AG04450 (cell line): ENCODE measurements at regions not wholly inside any gene's neighbourhood (a gene's known extent, or its start where the extent isn't known, plus 50 kb on each side); places are given as distances from the start of the nearest gene placed in this dataset.

ENCODE experiments used
- CTCF ChIA-PET: fragments of 300-600, 350-600 bp; formaldehyde crosslinking; extraction: SDS; loops from one replicate; lab custom pipeline; 2022; ENCODE audit warnings: antibody characterized with exemption, inconsistent platforms; lab: Charles Lee
- POLR2A ChIA-PET: fragments of 350-600 bp; formaldehyde crosslinking; extraction: SDS; loops from one replicate; lab custom pipeline; 2021; ENCODE audit warnings: antibody characterized with exemption, inconsistent platforms; lab: Yijun Ruan, JAX
- DNase-seq: peaks from one replicate; pipeline ENCODE4 v3.0.0-alpha.2; 2011; ENCODE audit warnings: low read depth, low spot score
- H3K27ac ChIP-seq: one replicate; pipeline ENCODE4 v1.5.1; 2012; ENCODE audit warnings: low read depth, low read length, control low read depth
- H3K27me3 ChIP-seq: one replicate; pipeline ENCODE4 v1.6.0; 2012; ENCODE audit warnings: low read length; ENCODE audit not compliant: control insufficient read depth, insufficient read depth
- H3K4me3 ChIP-seq: 2 replicates; pipeline ENCODE4 v1.5.1; 2011; ENCODE audit warnings: mild to moderate bottlenecking, low read depth, low read length, control low read depth
- H3K9me3 ChIP-seq: 2 replicates; pipeline ENCODE4 v1.5.1; 2012; ENCODE audit warnings: low read length; ENCODE audit not compliant: control insufficient read depth, insufficient read depth
- TF ChIP-seq, protein P1 (sequence below): IDR thresholded peaks from 2 replicates; pipeline ENCODE4 v1.5.1; 2011; ENCODE audit warnings: low read depth, low read length, control low read depth, inconsistent platforms

DNA sequence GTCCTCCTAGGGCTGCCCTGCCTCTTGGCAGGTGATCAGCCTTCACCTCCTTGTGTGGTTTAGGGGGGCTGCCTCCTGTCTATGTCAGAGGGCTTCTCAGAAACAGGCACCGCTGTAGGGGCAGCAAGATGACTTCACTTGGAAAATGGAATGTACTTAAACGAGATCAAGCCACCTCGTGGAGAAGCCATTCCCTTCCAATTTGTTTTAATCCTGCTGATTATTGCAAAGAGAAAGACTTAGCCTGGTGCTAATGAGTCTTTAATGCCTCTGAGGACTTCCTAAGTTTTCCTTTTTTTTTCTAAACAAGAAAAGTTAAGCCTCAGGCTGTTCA is 62.3 kb upstream of the RFLNA start:
- H3K9me3 ChIP-seq: peaks cover 11% of the 10 kb centered on the region
- ChIA-PET POLR2A (no interaction called here), CTCF (no interaction called here)
- H3K27ac ChIP-seq: no peak overlapping the region
- TF ChIP-seq, protein P1, sequence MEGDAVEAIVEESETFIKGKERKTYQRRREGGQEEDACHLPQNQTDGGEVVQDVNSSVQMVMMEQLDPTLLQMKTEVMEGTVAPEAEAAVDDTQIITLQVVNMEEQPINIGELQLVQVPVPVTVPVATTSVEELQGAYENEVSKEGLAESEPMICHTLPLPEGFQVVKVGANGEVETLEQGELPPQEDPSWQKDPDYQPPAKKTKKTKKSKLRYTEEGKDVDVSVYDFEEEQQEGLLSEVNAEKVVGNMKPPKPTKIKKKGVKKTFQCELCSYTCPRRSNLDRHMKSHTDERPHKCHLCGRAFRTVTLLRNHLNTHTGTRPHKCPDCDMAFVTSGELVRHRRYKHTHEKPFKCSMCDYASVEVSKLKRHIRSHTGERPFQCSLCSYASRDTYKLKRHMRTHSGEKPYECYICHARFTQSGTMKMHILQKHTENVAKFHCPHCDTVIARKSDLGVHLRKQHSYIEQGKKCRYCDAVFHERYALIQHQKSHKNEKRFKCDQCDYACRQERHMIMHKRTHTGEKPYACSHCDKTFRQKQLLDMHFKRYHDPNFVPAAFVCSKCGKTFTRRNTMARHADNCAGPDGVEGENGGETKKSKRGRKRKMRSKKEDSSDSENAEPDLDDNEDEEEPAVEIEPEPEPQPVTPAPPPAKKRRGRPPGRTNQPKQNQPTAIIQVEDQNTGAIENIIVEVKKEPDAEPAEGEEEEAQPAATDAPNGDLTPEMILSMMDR: no peak
- H3K27me3 ChIP-seq: peaks cover 5% of the 10 kb centered on the region
- DNase-seq: no peak
- no peak overlapping the region for H3K4me3 ChIP-seq

DNA sequence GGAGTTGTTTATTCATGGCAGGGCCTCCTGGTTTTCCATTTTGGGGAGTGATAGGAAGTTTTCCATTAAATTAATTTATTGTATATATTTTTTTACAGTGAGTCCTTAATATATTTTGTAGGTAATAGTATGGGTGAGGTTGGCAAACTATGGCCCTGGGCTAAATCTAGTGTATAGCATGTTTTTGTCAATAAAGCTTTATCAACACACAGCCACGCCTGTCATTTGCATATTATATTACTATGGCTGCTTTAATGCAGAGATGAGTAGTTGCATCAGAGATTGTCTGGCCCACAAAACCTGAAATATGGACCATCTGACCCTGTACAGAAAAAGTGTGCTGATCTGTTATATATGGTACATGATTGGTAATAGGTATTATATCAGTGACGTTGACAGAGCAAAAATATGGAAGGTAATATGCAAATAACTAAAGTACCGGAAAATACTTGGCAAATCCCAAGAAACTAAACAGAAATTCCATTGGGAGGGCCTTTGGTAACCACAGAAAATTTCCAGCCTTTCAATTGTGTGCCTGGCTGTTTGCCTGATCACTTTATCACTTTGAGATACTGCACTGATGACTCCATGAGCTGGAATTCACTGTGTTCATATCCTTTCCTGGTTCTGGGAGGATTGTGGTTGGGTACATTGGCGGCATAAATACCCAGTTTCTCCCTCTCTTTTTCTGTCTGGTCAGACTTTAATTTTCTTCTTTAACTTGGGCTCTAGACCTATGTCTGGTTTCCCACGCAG is 61.7 kb upstream of the RFLNA start:
- no peak overlapping the region for H3K27ac ChIP-seq
- peak; percentile 15 for DNase-seq
- H3K9me3 ChIP-seq: peaks cover 11% of the 10 kb centered on the region
- ChIA-PET POLR2A (no interaction called here), CTCF (no interaction called here)
- H3K4me3 ChIP-seq: no peak overlapping the region
- TF ChIP-seq, protein P1: no peak
- H3K27me3 ChIP-seq: no peaks in the 10 kb centered on the region

DNA sequence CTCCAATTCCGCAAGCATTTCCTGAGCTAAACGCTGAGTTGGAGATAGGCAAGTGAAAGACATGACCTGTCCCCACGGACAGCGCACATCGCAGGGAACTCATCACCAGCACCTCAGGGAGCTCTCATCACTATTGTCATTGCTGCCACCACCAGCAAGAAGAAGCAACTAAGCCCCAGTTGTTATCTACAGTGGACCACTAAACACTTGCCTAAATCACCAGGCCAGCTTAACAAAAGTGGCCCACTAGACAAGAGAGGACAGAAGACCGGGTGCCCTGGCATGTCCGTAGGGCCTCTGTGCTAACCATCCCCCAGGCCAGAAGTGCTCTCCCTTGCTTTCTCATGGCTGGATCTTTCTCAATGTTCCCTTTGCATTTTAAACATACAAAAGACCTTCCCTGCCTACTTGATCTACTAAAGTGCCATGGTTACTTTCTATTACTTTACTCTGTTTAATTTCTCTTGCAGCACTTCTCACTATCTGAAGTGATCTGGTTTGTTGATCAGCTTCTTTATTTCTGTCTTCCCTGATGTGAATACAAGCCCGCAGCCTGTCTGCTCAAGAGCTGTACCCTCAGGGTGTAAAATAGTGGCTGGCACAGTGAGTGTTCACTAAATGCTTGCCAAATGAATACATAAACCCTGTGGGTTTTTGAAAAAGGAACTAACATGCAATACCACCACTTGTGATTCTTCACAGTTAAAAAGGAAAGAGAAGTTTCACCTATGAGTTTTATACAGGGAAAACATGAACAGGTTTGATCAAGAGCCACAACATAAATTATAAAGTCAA is 60.9 kb upstream of the RFLNA start:
- DNase-seq: no peak
- Histone ChIP-seq H3K27ac (no peak overlapping the region), H3K9me3 (peaks cover 11% of the 10 kb centered on the region), H3K27me3 (no peaks in the 10 kb centered on the region), H3K4me3 (no peak overlapping the region)
- ChIA-PET POLR2A (no interaction called here), CTCF (interaction anchor here (0.5 kb wide), 1 partner anchor 27 kb away, joined by 3 read pairs; no protein-coding TSS in a partner anchor)
- TF ChIP-seq, protein P1: no peak

DNA sequence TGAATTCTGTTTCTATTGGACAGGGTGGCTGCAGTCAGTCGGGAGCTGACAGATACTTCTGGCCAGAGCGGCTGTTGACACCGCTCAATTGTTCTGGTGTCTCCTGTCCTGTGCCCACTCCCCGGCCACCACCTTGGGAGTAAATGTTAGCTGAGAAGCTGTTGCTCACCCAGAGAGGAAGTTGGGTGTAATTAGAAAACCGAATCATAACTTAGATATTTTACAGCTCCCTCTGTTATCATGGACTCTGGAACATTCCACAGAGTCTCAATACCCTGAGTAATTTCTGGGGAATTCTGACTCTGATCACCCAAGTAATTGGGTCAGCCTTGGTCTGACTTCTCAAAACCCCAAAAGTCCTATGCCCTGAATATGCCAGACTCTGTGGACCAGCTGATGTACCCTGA is 58.3 kb upstream of the RFLNA start:
- ChIA-PET CTCF (no interaction called here), POLR2A (no interaction called here)

More for the DNA sequence above, 58.3 kb upstream of the RFLNA start:
- H3K27me3 ChIP-seq: peaks cover 3% of the 10 kb centered on the region
- peaks cover 3% of the 10 kb centered on the region; the same call in 1 of the 2 replicates for H3K9me3 ChIP-seq
- TF ChIP-seq, protein P1: no peak
- no peak overlapping the region for H3K4me3 ChIP-seq
- no peak overlapping the region for H3K27ac ChIP-seq
- no peak for DNase-seq
